ENCODE measurements at regions not wholly inside any gene's neighbourhood (a gene's known extent, or its start where the extent isn't known, plus 50 kb on each side); places are given as distances from the start of the nearest gene placed in this dataset.

- no peak for TF ChIP-seq TAF1 (IDR thresholded peaks at IDR 0.05; ENCODE audit: borderline replicate concordance, low read depth, low read length)
- TF ChIP-seq RFX5 (IDR thresholded peaks at IDR 0.05; ENCODE audit: low read length): no peak
Measured at GRCh38 chr2:198498048-198498447, 693.7 kb downstream of the PLCL1 start (continued).

DNA sequence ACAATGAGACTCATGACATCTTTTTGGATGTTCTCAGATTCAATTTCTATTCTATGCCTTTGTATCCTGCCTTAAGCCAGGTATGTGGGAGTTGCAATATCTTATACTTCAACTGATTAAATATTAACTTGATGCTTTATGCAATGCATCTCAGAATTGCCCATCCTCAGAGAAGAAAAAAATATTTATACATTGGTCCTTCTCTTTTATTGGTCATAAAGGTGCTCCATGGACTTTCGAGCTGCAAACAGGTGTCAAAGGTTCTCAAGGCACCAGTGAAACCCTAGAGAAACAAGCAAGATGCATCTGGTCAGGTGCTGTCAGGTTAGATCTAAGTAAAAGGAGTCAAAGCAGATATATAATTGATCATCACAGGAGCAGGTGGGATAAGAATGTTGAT is 690.5 kb downstream of the PLCL1 start:
- WGBS (ENCODE audit: low lambda C conversion rate): 0% methylated on average over 1 of the region's 1 CpG
- Histone ChIP-seq H4K20me1 (ENCODE audit: insufficient read depth) (no peaks in the 10 kb centered on the region), H3K4me1 (ENCODE audit: control insufficient read depth in 1 of 2, insufficient read depth in 2 of 2, low read depth in 1 of 2, low read length in 1 of 2) (no peaks in the 10 kb centered on the region), H3K36me3 (replicated peaks in 1 of 2; ENCODE audit: control insufficient read depth in 1 of 2, insufficient read depth in 2 of 2, low read length in 1 of 2) (no peaks in the 10 kb centered on the region), H3K9me3 (no peaks in the 10 kb centered on the region), H3K79me2 (ENCODE audit: insufficient read depth) (no peaks in the 10 kb centered on the region), H3F3A (replicated peaks; ENCODE audit: insufficient read depth) (no peaks in the 10 kb centered on the region), H3K27ac (ENCODE audit: low read depth in 2 of 2, low read length in 1 of 2) (no peak overlapping the region), H3K4me3 (ENCODE audit: low read depth in 2 of 2, low read length in 1 of 2) (no peak overlapping the region), H3K9me2 (no peaks in the 10 kb centered on the region), H3K9ac (no peak overlapping the region), H3K4me2 (no peak overlapping the region), H2AFZ (ENCODE audit: low read depth) (no peak overlapping the region), H3K27me3 (ENCODE audit: insufficient read depth) (no peaks in the 10 kb centered on the region)
- CTCF ChIA-PET: no interaction called here
- POLR2A ChIA-PET: no interaction called here
- no peak for DNase-seq
- TF ChIP-seq RFX5 (IDR thresholded peaks at IDR 0.05; ENCODE audit: low read length): no peak
- no peak for TF ChIP-seq FOSL2 (IDR thresholded peaks at IDR 0.05; ENCODE audit: borderline replicate concordance, low read depth)
- no peak for TF ChIP-seq MAX (IDR thresholded peaks at IDR 0.05; ENCODE audit: low read depth)
- no peak for TF ChIP-seq YY1 (IDR thresholded peaks at IDR 0.05; ENCODE audit: low read depth)
- no peak for TF ChIP-seq NFIC (IDR thresholded peaks at IDR 0.05; ENCODE audit: borderline replicate concordance)
- TF ChIP-seq REST (IDR thresholded peaks at IDR 0.05; ENCODE audit: low read depth, low read length): no peak
- TF ChIP-seq EZH2phosphoT487 (IDR thresholded peaks at IDR 0.05; ENCODE audit: borderline replicate concordance, low read depth): no peak
- TF ChIP-seq TAF1 (IDR thresholded peaks at IDR 0.05; ENCODE audit: borderline replicate concordance, low read depth, low read length): no peak

DNA sequence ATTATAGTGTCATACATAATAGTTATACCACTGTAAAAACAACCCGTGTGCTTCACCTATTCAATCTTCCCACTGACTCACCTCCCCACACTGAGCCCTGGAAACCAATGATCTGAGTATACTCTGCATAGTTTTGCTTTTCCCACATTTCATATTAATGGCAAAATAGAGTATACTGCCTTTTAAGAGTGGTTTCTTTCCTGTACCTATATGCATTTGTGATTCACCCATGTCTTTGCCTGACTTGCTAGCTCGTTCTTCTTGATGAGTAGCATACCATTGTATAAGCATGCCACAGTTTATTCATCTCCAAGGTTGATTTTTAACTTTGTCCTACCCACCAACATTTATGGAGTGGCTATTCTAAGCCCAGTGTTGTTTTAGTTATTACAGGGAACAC is 686.4 kb downstream of the PLCL1 start:
- CTCF ChIA-PET: no interaction called here
- Histone ChIP-seq H4K20me1 (ENCODE audit: insufficient read depth) (no peaks in the 10 kb centered on the region), H2AFZ (ENCODE audit: low read depth) (no peak overlapping the region), H3K9me3 (no peaks in the 10 kb centered on the region), H3K36me3 (replicated peaks in 1 of 2; ENCODE audit: control insufficient read depth in 1 of 2, insufficient read depth in 2 of 2, low read length in 1 of 2) (no peaks in the 10 kb centered on the region), H3F3A (replicated peaks; ENCODE audit: insufficient read depth) (no peaks in the 10 kb centered on the region), H3K4me1 (ENCODE audit: control insufficient read depth in 1 of 2, insufficient read depth in 2 of 2, low read depth in 1 of 2, low read length in 1 of 2) (no peaks in the 10 kb centered on the region), H3K4me3 (ENCODE audit: low read depth in 2 of 2, low read length in 1 of 2) (no peak overlapping the region), H3K4me2 (no peak overlapping the region), H3K79me2 (ENCODE audit: insufficient read depth) (no peaks in the 10 kb centered on the region), H3K9me2 (no peaks in the 10 kb centered on the region), H3K9ac (no peak overlapping the region), H3K27me3 (ENCODE audit: insufficient read depth) (no peaks in the 10 kb centered on the region), H3K27ac (ENCODE audit: low read depth in 2 of 2, low read length in 1 of 2) (no peak overlapping the region)
- WGBS (ENCODE audit: low lambda C conversion rate): 2% methylated on average over 2 of the region's 2 CpGs
- DNase-seq: no peak
- POLR2A ChIA-PET: no interaction called here
- TF ChIP-seq EP300 (IDR thresholded peaks at IDR 0.05; ENCODE audit: borderline replicate concordance in 1 of 2, low read depth in 1 of 2, low read length in 1 of 2): no peak
- TF ChIP-seq USF1 (IDR thresholded peaks at IDR 0.05; ENCODE audit: borderline replicate concordance, low read depth): no peak
- TF ChIP-seq FOXM1 (IDR thresholded peaks at IDR 0.05; ENCODE audit: low read depth): no peak
- TF ChIP-seq RXRA (IDR thresholded peaks at IDR 0.05; ENCODE audit: borderline replicate concordance, low read depth): no peak
- TF ChIP-seq USF2 (IDR thresholded peaks at IDR 0.05; ENCODE audit: borderline replicate concordance, low read depth, low read length): no peak
- no peak for TF ChIP-seq NFIC (IDR thresholded peaks at IDR 0.05; ENCODE audit: borderline replicate concordance)
- no peak for TF ChIP-seq FOXJ3 (CRISPR knock-in tag; IDR thresholded peaks at IDR 0.05)
- TF ChIP-seq TEAD4 (IDR thresholded peaks at IDR 0.05; ENCODE audit: borderline replicate concordance, insufficient read depth): no peak
- no peak for TF ChIP-seq CHD2 (IDR thresholded peaks at IDR 0.05; ENCODE audit: low read length, partially characterized antibody)
- TF ChIP-seq ELF1 (IDR thresholded peaks at IDR 0.05): no peak
- TF ChIP-seq YY1 (IDR thresholded peaks at IDR 0.05; ENCODE audit: low read depth): no peak
- no peak for TF ChIP-seq POLR2AphosphoS5 (IDR thresholded peaks at IDR 0.05; ENCODE audit: low read depth, low read length)
- no peak for TF ChIP-seq GATA2 (CRISPR knock-in tag; IDR thresholded peaks at IDR 0.05)
- TF ChIP-seq FOSL2 (IDR thresholded peaks at IDR 0.05; ENCODE audit: borderline replicate concordance, low read depth): no peak
- TF ChIP-seq NRF1 (IDR thresholded peaks at IDR 0.05; ENCODE audit: low read depth, low read length): no peak
